AG04450 (cell line): ENCODE measurements at regions not wholly inside any gene's neighbourhood (a gene's known extent, or its start where the extent isn't known, plus 50 kb on each side); places are given as distances from the start of the nearest gene placed in this dataset.

Experiments
- CTCF ChIA-PET: fragments of 300-600, 350-600 bp; formaldehyde crosslinking; extraction: SDS; loops from one replicate; lab custom pipeline; 2022; ENCODE audit warnings: antibody characterized with exemption, inconsistent platforms; lab: Charles Lee
- POLR2A ChIA-PET: fragments of 350-600 bp; formaldehyde crosslinking; extraction: SDS; loops from one replicate; lab custom pipeline; 2021; ENCODE audit warnings: antibody characterized with exemption, inconsistent platforms; lab: Yijun Ruan, JAX
- DNase-seq: peaks from one replicate; pipeline ENCODE4 v3.0.0-alpha.2; 2011; ENCODE audit warnings: low read depth, low spot score
- H3K27ac ChIP-seq: one replicate; pipeline ENCODE4 v1.5.1; 2012; ENCODE audit warnings: low read depth, low read length, control low read depth
- H3K27me3 ChIP-seq: one replicate; pipeline ENCODE4 v1.6.0; 2012; ENCODE audit warnings: low read length; ENCODE audit not compliant: control insufficient read depth, insufficient read depth
- H3K4me3 ChIP-seq: 2 replicates; pipeline ENCODE4 v1.5.1; 2011; ENCODE audit warnings: mild to moderate bottlenecking, low read depth, low read length, control low read depth
- H3K9me3 ChIP-seq: 2 replicates; pipeline ENCODE4 v1.5.1; 2012; ENCODE audit warnings: low read length; ENCODE audit not compliant: control insufficient read depth, insufficient read depth
- CTCF ChIP-seq: IDR thresholded peaks from 2 replicates; pipeline ENCODE4 v1.5.1; 2011; ENCODE audit warnings: low read depth, low read length, control low read depth, inconsistent platforms

- DNase-seq = no peak
- H3K4me3 ChIP-seq = no peak overlapping the region
- H3K27ac ChIP-seq = no peak overlapping the region
- H3K9me3 ChIP-seq = peaks cover 20% of the 10 kb centered on the region
- POLR2A ChIA-PET = no interaction called here
- TF ChIP-seq CTCF = no peak
- no peaks in the 10 kb centered on the region for H3K27me3 ChIP-seq
- CTCF ChIA-PET = no interaction called here
These were observed 168.6 kb upstream of the FOXK1 start for GRCh38 chr7:4513450-4513849.

GRCh38 chr7:4519819-4520520 is 162.1 kb upstream of the FOXK1 start:
- peaks cover 18% of the 10 kb centered on the region for H3K9me3 ChIP-seq
- H3K27ac ChIP-seq = no peak overlapping the region
- no peak for TF ChIP-seq CTCF
- CTCF ChIA-PET = no interaction called here
- POLR2A ChIA-PET = no interaction called here
- DNase-seq = no peak
- no peaks in the 10 kb centered on the region for H3K27me3 ChIP-seq
- no peak overlapping the region for H3K4me3 ChIP-seq

- POLR2A ChIA-PET = no interaction called here
- no peak overlapping the region for H3K4me3 ChIP-seq
- DNase-seq = no peak
- CTCF ChIA-PET = no interaction called here
- no peak for TF ChIP-seq CTCF
- no peaks in the 10 kb centered on the region for H3K27me3 ChIP-seq
- no peak overlapping the region for H3K27ac ChIP-seq
- peaks cover 22% of the 10 kb centered on the region for H3K9me3 ChIP-seq
These were observed 158.9 kb upstream of the FOXK1 start for GRCh38 chr7:4523219-4523618.

- TF ChIP-seq CTCF = no peak
- Histone ChIP-seq H3K27ac (no peak overlapping the region), H3K27me3 (no peaks in the 10 kb centered on the region), H3K4me3 (no peak overlapping the region), H3K9me3 (peaks cover 26% of the 10 kb centered on the region)
- no peak for DNase-seq
- CTCF ChIA-PET = no interaction called here
- POLR2A ChIA-PET = no interaction called here
These were observed 158.2 kb upstream of the FOXK1 start for GRCh38 chr7:4523873-4524272.

- H3K4me3 ChIP-seq = no peak overlapping the region
- H3K27me3 ChIP-seq = no peaks in the 10 kb centered on the region
- no peak overlapping the region for H3K27ac ChIP-seq
- ChIA-PET CTCF (no interaction called here), POLR2A (no interaction called here)
- peaks cover 24% of the 10 kb centered on the region for H3K9me3 ChIP-seq
- TF ChIP-seq CTCF = no peak
- DNase-seq = no peak
These were observed 156.2 kb upstream of the FOXK1 start for GRCh38 chr7:4525884-4526283.
